ENCODE measurements at regions not wholly inside any gene's neighbourhood (a gene's known extent, or its start where the extent isn't known, plus 50 kb on each side); places are given as distances from the start of the nearest gene placed in this dataset.

DNA sequence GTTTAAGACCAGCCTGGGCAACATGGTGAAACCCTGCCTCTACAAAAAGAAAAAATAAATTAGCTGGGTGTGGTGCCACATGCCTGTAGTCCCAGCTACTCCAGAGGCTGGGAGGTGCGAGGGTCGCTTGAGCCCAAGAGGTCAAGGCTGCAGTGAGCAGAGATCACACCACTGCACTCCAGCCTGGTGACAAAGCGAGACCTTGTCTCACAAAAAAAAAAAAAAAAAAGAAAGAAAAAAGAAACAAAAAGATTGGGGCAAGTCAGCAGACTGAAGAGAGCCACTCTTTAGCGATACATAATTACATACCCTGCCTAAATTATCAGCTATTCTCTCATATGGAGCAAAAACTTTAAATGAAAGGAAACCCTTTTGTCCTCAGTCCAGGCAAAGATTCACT, 53.6 kb upstream of the MAP3K13 start (continued):
- no peak for TF ChIP-seq ZNF33A (CRISPR knock-in tag; IDR thresholded peaks at IDR 0.05; ENCODE audit: borderline replicate concordance)
- TF ChIP-seq ZFP36L2 (CRISPR knock-in tag; IDR thresholded peaks at IDR 0.05), result no peak
- TF ChIP-seq, protein P1, sequence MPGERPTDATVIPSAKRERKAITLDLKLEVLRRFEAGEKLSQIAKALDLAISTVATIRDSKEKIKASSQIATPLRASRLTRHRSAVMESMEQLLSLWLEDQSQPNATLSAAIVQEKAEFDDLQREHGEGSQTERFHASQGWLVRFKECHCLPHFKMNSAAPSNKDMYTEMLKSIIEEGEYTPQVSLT (CRISPR knock-in tag; IDR thresholded peaks at IDR 0.05; ENCODE audit: borderline replicate concordance, low read depth), result no peak
- TF ChIP-seq SRY (CRISPR knock-in tag; IDR thresholded peaks at IDR 0.05), result no peak
- no peak for TF ChIP-seq ZNF235 (CRISPR knock-in tag; IDR thresholded peaks at IDR 0.05; ENCODE audit: borderline replicate concordance)
- TF ChIP-seq MEIS2 (CRISPR knock-in tag; IDR thresholded peaks at IDR 0.05), result no peak
- TF ChIP-seq XBP1 (CRISPR knock-in tag; IDR thresholded peaks at IDR 0.05), result no peak
- TF ChIP-seq, protein P2, sequence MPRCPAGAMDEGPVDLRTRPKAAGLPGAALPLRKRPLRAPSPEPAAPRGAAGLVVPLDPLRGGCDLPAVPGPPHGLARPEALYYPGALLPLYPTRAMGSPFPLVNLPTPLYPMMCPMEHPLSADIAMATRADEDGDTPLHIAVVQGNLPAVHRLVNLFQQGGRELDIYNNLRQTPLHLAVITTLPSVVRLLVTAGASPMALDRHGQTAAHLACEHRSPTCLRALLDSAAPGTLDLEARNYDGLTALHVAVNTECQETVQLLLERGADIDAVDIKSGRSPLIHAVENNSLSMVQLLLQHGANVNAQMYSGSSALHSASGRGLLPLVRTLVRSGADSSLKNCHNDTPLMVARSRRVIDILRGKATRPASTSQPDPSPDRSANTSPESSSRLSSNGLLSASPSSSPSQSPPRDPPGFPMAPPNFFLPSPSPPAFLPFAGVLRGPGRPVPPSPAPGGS (CRISPR knock-in tag; IDR thresholded peaks at IDR 0.05), result no peak
- TF ChIP-seq ZNF570 (CRISPR knock-in tag; IDR thresholded peaks at IDR 0.05; ENCODE audit: borderline replicate concordance), result no peak
- TF ChIP-seq ELF4 (CRISPR knock-in tag; IDR thresholded peaks at IDR 0.05; ENCODE audit: borderline replicate concordance), result no peak
- TF ChIP-seq ZNF550 (CRISPR knock-in tag; IDR thresholded peaks at IDR 0.05; ENCODE audit: borderline replicate concordance), result no peak
- TF ChIP-seq ZNF530 (CRISPR knock-in tag; IDR thresholded peaks at IDR 0.05; ENCODE audit: low read depth), result no peak
- TF ChIP-seq ZNF691 (CRISPR knock-in tag; IDR thresholded peaks at IDR 0.05; ENCODE audit: borderline replicate concordance, low read depth), result no peak
- TF ChIP-seq ETV6 (CRISPR knock-in tag; conservative IDR thresholded peaks at IDR 0.05), result no peak
- TF ChIP-seq U2AF2 (IDR thresholded peaks at IDR 0.05; ENCODE audit: low read depth, low read length), result no peak
- no peak for TF ChIP-seq ZNF704 (CRISPR knock-in tag; IDR thresholded peaks at IDR 0.05; ENCODE audit: borderline replicate concordance)
- no peak for TF ChIP-seq SCMH1 (CRISPR knock-in tag; IDR thresholded peaks at IDR 0.05; ENCODE audit: borderline replicate concordance)
- no peak for TF ChIP-seq TCF7 (IDR thresholded peaks at IDR 0.05; ENCODE audit: low read depth)
- no peak for TF ChIP-seq RORA (CRISPR knock-in tag; IDR thresholded peaks at IDR 0.05)
- no peak for TF ChIP-seq MIER2 (CRISPR knock-in tag; IDR thresholded peaks at IDR 0.05)
- TF ChIP-seq ZBTB38 (CRISPR knock-in tag; IDR thresholded peaks at IDR 0.05), result no peak
- TF ChIP-seq, protein P3, sequence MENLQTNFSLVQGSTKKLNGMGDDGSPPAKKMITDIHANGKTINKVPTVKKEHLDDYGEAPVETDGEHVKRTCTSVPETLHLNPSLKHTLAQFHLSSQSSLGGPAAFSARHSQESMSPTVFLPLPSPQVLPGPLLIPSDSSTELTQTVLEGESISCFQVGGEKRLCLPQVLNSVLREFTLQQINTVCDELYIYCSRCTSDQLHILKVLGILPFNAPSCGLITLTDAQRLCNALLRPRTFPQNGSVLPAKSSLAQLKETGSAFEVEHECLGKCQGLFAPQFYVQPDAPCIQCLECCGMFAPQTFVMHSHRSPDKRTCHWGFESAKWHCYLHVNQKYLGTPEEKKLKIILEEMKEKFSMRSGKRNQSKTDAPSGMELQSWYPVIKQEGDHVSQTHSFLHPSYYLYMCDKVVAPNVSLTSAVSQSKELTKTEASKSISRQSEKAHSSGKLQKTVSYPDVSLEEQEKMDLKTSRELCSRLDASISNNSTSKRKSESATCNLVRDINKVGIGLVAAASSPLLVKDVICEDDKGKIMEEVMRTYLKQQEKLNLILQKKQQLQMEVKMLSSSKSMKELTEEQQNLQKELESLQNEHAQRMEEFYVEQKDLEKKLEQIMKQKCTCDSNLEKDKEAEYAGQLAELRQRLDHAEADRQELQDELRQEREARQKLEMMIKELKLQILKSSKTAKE (CRISPR knock-in tag; IDR thresholded peaks at IDR 0.05; ENCODE audit: borderline replicate concordance), result no peak
- TF ChIP-seq JARID2 (CRISPR knock-in tag; IDR thresholded peaks at IDR 0.05; ENCODE audit: insufficient replicate concordance), result no peak
- TF ChIP-seq ZFP36 (IDR thresholded peaks at IDR 0.05; ENCODE audit: borderline replicate concordance, low read depth, low read length, partially characterized antibody), result no peak
- no peak for TF ChIP-seq BORCS8-MEF2B (CRISPR knock-in tag; IDR thresholded peaks at IDR 0.05)
- no peak for TF ChIP-seq ZIK1 (CRISPR knock-in tag; IDR thresholded peaks at IDR 0.05; ENCODE audit: borderline replicate concordance, low read depth)
- TF ChIP-seq AGO2 (optimal IDR thresholded peaks at IDR 0.05; ENCODE audit: low read depth, low read length), result no peak

Measured in HepG2 (cell line).